SH-SY5Y (cell line): ENCODE measurements at regions not wholly inside any gene's neighbourhood (a gene's known extent, or its start where the extent isn't known, plus 50 kb on each side); places are given as distances from the start of the nearest gene placed in this dataset.

ENCODE experiments used
- GATA2 ChIP-seq: IDR thresholded peaks from 2 replicates; pipeline ENCODE4 v1.6.1; 2011; ENCODE audit warnings: mild to moderate bottlenecking, low read depth, low read length
- GATA3 ChIP-seq: IDR thresholded peaks from 2 replicates; pipeline ENCODE4 v1.6.1; 2011; ENCODE audit warnings: low read depth, mild to moderate bottlenecking, low read length, moderate library complexity

- TF ChIP-seq GATA3: no peak
- TF ChIP-seq GATA2: no peak
Observed at GRCh38 chr10:128701381-128701780, 575.2 kb upstream of the MKI67 start.
